Upper lobe of left lung (tissue), 4 donors: ENCODE measurements at regions not wholly inside any gene's neighbourhood (a gene's known extent, or its start where the extent isn't known, plus 50 kb on each side); places are given as distances from the start of the nearest gene placed in this dataset.

Source experiments
- POLR2A ChIP-seq, 4 donors: fragments of 450-650 bp; IDR thresholded peaks; one replicate each; pipeline ENCODE4 v1.5.1; 2016 to 2017; ENCODE audit warnings: antibody characterized with exemption in 4 of 4, mild to moderate bottlenecking in 2 of 4
- POLR2AphosphoS5 ChIP-seq, 2 donors: sonication (generic); formaldehyde crosslinking; IDR thresholded peaks; one replicate each; pipeline ENCODE4 v1.5.1; 2017; ENCODE audit warnings: antibody characterized with exemption in 2 of 2
- TF ChIP-seq, protein P1 (sequence below), 6 experiments: fragments of 450-650 bp in 4 of 6; fragments of 200-600 bp in 2 of 6; sonication (generic) in 2 of 6; IDR thresholded peaks; one replicate each; pipeline ENCODE4 v1.5.1; 2016 to 2019; ENCODE audit warnings: antibody characterized with exemption in 6 of 6

DNA sequence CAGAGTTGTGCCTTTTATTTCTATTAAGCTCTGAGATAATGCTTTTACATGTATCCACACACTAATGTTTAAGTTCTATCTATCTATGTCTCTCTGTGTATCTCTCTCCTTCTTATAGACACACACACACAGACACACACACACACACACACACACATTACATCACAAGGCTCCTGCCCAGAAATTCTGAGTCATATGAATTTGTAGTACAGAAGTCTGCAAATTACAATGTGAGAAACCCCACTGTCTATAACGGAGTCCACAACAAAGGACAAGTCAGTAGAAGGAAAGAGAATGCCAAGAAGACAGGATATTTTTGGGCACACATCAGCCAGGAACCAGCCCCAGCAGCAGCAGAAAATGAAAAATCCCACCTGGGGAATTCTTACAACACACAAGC is 142.4 kb downstream of the EN1 start:
- TF ChIP-seq, protein P1, sequence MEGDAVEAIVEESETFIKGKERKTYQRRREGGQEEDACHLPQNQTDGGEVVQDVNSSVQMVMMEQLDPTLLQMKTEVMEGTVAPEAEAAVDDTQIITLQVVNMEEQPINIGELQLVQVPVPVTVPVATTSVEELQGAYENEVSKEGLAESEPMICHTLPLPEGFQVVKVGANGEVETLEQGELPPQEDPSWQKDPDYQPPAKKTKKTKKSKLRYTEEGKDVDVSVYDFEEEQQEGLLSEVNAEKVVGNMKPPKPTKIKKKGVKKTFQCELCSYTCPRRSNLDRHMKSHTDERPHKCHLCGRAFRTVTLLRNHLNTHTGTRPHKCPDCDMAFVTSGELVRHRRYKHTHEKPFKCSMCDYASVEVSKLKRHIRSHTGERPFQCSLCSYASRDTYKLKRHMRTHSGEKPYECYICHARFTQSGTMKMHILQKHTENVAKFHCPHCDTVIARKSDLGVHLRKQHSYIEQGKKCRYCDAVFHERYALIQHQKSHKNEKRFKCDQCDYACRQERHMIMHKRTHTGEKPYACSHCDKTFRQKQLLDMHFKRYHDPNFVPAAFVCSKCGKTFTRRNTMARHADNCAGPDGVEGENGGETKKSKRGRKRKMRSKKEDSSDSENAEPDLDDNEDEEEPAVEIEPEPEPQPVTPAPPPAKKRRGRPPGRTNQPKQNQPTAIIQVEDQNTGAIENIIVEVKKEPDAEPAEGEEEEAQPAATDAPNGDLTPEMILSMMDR (IDR thresholded peaks at IDR 0.05), result no peak
- TF ChIP-seq POLR2AphosphoS5 (IDR thresholded peaks at IDR 0.05) (no peak), POLR2A (IDR thresholded peaks at IDR 0.05) (no peak)
